GM23338 (cell line): ENCODE measurements at regions not wholly inside any gene's neighbourhood (a gene's known extent, or its start where the extent isn't known, plus 50 kb on each side); places are given as distances from the start of the nearest gene placed in this dataset.

Experiments
- ATAC-seq: fragments of 200-7000 bp; cut with Tn5 transposase; 3 replicates; pipeline ENCODE4 v1.9.1; 2020
- DNase-seq: peaks from one replicate; pipeline ENCODE4 v3.0.0-alpha.2; 2015; ENCODE audit warnings: low spot score
- H2AFZ ChIP-seq: fragments of 200-600 bp; sonication (generic); 2 replicates; pipeline ENCODE4 v1.8.0; 2016; ENCODE audit warnings: antibody characterized with exemption, mild to moderate bottlenecking, moderate library complexity
- H3F3A ChIP-seq: fragments of 200-600 bp; sonication (generic); replicated peaks from 2 replicates; pipeline ENCODE4 v1.8.0; 2017; ENCODE audit warnings: antibody characterized with exemption, mixed run types, low read depth
- H3K27ac ChIP-seq: fragments of 200-600 bp; sonication (generic); 2 replicates; pipeline ENCODE4 v1.6.1; 2016; ENCODE audit warnings: low read depth
- H3K27me3 ChIP-seq: fragments of 200-600 bp; sonication (generic); 2 replicates; pipeline ENCODE4 v1.8.0; 2016; ENCODE audit warnings: mild to moderate bottlenecking, mixed run types, moderate library complexity; ENCODE audit not compliant: insufficient read depth
- H3K36me3 ChIP-seq: fragments of 200-600 bp; sonication (generic); 2 replicates; pipeline ENCODE4 v1.8.0; 2016; ENCODE audit warnings: mild to moderate bottlenecking; ENCODE audit not compliant: insufficient read depth
- H3K4me1 ChIP-seq: fragments of 200-600 bp; sonication (generic); 2 replicates; pipeline ENCODE4 v1.8.0; 2016; ENCODE audit warnings: mild to moderate bottlenecking, moderate library complexity; ENCODE audit not compliant: insufficient read depth
- H3K4me2 ChIP-seq: fragments of 200-600 bp; sonication (generic); 2 replicates; pipeline ENCODE4 v1.7.1; 2017; ENCODE audit warnings: mixed run types
- H3K4me3 ChIP-seq: fragments of 200-600 bp; sonication (generic); 2 replicates; pipeline ENCODE4 v1.6.1; 2016; ENCODE audit warnings: mixed run types
- H3K79me2 ChIP-seq: fragments of 200-600 bp; sonication (generic); replicated peaks from 2 replicates; pipeline ENCODE4 v1.8.0; 2017; ENCODE audit warnings: mild to moderate bottlenecking; ENCODE audit not compliant: insufficient read depth
- H3K9me2 ChIP-seq: fragments of 200-600 bp; sonication (generic); 2 replicates; pipeline ENCODE4 v1.8.0; 2017; ENCODE audit not compliant: insufficient read depth
- H4K20me1 ChIP-seq: fragments of 200-600 bp; sonication (generic); replicated peaks from 2 replicates; pipeline ENCODE4 v1.8.0; 2017; ENCODE audit warnings: mild to moderate bottlenecking; ENCODE audit not compliant: insufficient read depth
- H3K27ac Mint-ChIP-seq: 2 replicates; pipeline ENCODE4 v1.8.0; 2020; ENCODE audit warnings: inconsistent platforms, mild to moderate bottlenecking, moderate library complexity, mixed read lengths
- H3K27me3 Mint-ChIP-seq: 3 replicates; pipeline ENCODE4 v1.8.0; 2022; ENCODE audit warnings: low read depth, mild to moderate bottlenecking, moderate library complexity, mixed read lengths, inconsistent platforms; ENCODE audit not compliant: insufficient read depth, poor library complexity
- H3K36me3 Mint-ChIP-seq: 3 replicates; pipeline ENCODE4 v1.8.0; 2021; ENCODE audit warnings: low read depth, mild to moderate bottlenecking, inconsistent platforms, moderate library complexity, mixed read lengths
- H3K4me1 Mint-ChIP-seq: 3 replicates; pipeline ENCODE4 v1.8.0; 2020; ENCODE audit warnings: mild to moderate bottlenecking, inconsistent platforms, mixed read lengths
- H3K4me3 Mint-ChIP-seq: 3 replicates; pipeline ENCODE4 v1.8.0; 2021; ENCODE audit warnings: moderate library complexity, mild to moderate bottlenecking, inconsistent platforms, mixed read lengths
- H3K9me3 Mint-ChIP-seq: 3 replicates; pipeline ENCODE4 v1.8.0; 2020; ENCODE audit warnings: moderate library complexity, mild to moderate bottlenecking, inconsistent platforms, mixed read lengths
- CREB1 ChIP-seq: fragments of 250-450 bp; sonication (Bioruptor Pico); IDR thresholded peaks from 2 replicates; pipeline ENCODE4 v1.5.0; 2020; ENCODE audit warnings: low read depth, mild to moderate bottlenecking, moderate library complexity
- EZH2 ChIP-seq: fragments of 200-600 bp; sonication (generic); IDR thresholded peaks from one replicate; pipeline ENCODE4 v1.8.0; 2017; ENCODE audit warnings: antibody characterized with exemption, mild to moderate bottlenecking, low read depth; ENCODE audit not compliant: unreplicated experiment
- EZH2phosphoT487 ChIP-seq: fragments of 200-600 bp; sonication (generic); IDR thresholded peaks from one replicate; pipeline ENCODE4 v1.8.1; 2018; ENCODE audit warnings: antibody characterized with exemption; ENCODE audit not compliant: unreplicated experiment
- JUNB ChIP-seq: IDR thresholded peaks from one replicate; pipeline ENCODE4 v1.6.1; 2016; ENCODE audit warnings: antibody characterized with exemption; ENCODE audit not compliant: unreplicated experiment
- NANOG ChIP-seq: IDR thresholded peaks from 2 replicates; pipeline ENCODE4 v1.6.1; 2016; ENCODE audit warnings: antibody characterized with exemption, borderline replicate concordance
- POLR2AphosphoS5 ChIP-seq: IDR thresholded peaks from 2 replicates; pipeline ENCODE4 v1.6.1; 2016; ENCODE audit warnings: antibody characterized with exemption, low read depth
- REST ChIP-seq: IDR thresholded peaks from one replicate; pipeline ENCODE4 v1.6.1; 2018; ENCODE audit warnings: antibody characterized with exemption; ENCODE audit not compliant: unreplicated experiment
- STAT1 ChIP-seq: IDR thresholded peaks from one replicate; pipeline ENCODE4 v1.6.1; 2016; ENCODE audit warnings: antibody characterized with exemption; ENCODE audit not compliant: unreplicated experiment
- ZNF114 ChIP-seq: fragments of 250-450 bp; sonication (Bioruptor Pico); IDR thresholded peaks from 2 replicates; pipeline ENCODE4 v1.5.0; 2020; ENCODE audit warnings: mild to moderate bottlenecking, moderate library complexity
- ZNF331 ChIP-seq: fragments of 250-450 bp; sonication (Bioruptor Pico); IDR thresholded peaks from 2 replicates; pipeline ENCODE4 v1.5.0; 2020; ENCODE audit warnings: low read depth, mild to moderate bottlenecking, moderate library complexity
- TF ChIP-seq, protein P1 (sequence below): IDR thresholded peaks from 2 replicates; pipeline ENCODE4 v1.6.1; 2016; ENCODE audit warnings: antibody characterized with exemption
- TF ChIP-seq, protein P2 (sequence below), 2 experiments: fragments of 200-600 bp in 1 of 2; sonication (generic) in 1 of 2; conservative IDR thresholded peaks; 2 replicates each; pipeline versions ENCODE4 v1.5.1 to v1.6.1; 2016 to 2017; ENCODE audit warnings: antibody characterized with exemption in 2 of 2, low read depth in 2 of 2, mild to moderate bottlenecking in 2 of 2, moderate library complexity in 1 of 2
- TF ChIP-seq, protein P3 (sequence below): fragments of 250-450 bp; sonication (Bioruptor Pico); IDR thresholded peaks from 2 replicates; pipeline ENCODE4 v1.5.0; 2020; ENCODE audit warnings: mild to moderate bottlenecking, moderate library complexity

DNA sequence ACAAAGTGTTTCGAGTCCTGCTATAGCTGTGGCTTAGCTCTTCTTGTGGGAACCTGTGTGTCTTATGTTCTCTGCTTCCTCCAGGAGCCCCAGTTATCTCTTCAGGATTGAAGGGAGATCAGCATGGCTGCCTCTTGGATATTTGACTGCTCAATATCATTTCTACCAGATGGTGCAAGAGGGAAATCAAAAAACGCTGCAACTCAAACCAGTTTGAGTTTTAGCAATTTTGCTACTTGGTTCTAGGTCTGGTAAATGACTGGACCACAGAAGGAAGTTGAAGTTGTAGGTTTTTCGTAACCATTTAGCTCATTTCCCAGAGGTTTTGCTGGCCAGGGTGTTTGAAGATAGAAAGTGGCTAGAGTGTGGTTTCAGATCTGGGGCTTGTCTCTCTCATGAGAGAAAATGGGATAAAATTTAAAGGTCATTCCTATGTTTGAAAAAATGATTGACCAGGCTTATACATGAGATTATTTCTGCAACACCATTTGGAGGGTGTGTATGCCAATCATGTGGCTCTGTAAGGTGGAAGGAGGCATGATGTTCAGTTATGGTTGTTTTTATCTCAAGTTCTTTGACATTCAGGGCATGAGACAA, 210.4 kb downstream of the SPRY1 start (continued):
- TF ChIP-seq, protein P1, sequence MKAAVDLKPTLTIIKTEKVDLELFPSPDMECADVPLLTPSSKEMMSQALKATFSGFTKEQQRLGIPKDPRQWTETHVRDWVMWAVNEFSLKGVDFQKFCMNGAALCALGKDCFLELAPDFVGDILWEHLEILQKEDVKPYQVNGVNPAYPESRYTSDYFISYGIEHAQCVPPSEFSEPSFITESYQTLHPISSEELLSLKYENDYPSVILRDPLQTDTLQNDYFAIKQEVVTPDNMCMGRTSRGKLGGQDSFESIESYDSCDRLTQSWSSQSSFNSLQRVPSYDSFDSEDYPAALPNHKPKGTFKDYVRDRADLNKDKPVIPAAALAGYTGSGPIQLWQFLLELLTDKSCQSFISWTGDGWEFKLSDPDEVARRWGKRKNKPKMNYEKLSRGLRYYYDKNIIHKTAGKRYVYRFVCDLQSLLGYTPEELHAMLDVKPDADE, result no peak
- TF ChIP-seq JUNB, result no peak
- TF ChIP-seq ZNF331 (CRISPR knock-in tag), result no peak
- no peak for TF ChIP-seq POLR2AphosphoS5
- no peak for TF ChIP-seq REST
- no peak for TF ChIP-seq STAT1
- no peak for TF ChIP-seq EZH2phosphoT487
- no peak for TF ChIP-seq EZH2
- TF ChIP-seq NANOG, result no peak
- TF ChIP-seq, protein P2, sequence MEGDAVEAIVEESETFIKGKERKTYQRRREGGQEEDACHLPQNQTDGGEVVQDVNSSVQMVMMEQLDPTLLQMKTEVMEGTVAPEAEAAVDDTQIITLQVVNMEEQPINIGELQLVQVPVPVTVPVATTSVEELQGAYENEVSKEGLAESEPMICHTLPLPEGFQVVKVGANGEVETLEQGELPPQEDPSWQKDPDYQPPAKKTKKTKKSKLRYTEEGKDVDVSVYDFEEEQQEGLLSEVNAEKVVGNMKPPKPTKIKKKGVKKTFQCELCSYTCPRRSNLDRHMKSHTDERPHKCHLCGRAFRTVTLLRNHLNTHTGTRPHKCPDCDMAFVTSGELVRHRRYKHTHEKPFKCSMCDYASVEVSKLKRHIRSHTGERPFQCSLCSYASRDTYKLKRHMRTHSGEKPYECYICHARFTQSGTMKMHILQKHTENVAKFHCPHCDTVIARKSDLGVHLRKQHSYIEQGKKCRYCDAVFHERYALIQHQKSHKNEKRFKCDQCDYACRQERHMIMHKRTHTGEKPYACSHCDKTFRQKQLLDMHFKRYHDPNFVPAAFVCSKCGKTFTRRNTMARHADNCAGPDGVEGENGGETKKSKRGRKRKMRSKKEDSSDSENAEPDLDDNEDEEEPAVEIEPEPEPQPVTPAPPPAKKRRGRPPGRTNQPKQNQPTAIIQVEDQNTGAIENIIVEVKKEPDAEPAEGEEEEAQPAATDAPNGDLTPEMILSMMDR (conservative IDR thresholded peaks at IDR 0.05; ENCODE audit: low read depth in 2 of 2), result no peak
- no peak for TF ChIP-seq CREB1 (CRISPR knock-in tag)
- TF ChIP-seq ZNF114 (CRISPR knock-in tag), result no peak

- no peaks in the 10 kb centered on the region for H3K36me3 ChIP-seq
- Mint-ChIP-seq H3K36me3 (no peaks in the 10 kb centered on the region), H3K4me3 (no peak overlapping the region), H3K9me3 (no peaks in the 10 kb centered on the region), H3K27me3 (peaks cover 1% of the 10 kb centered on the region), H3K27ac (no peak overlapping the region), H3K4me1 (peaks cover 8% of the 10 kb centered on the region)
- H3K27ac ChIP-seq, result no peak overlapping the region
- no peak overlapping the region for H3K4me2 ChIP-seq
- H4K20me1 ChIP-seq, result no peaks in the 10 kb centered on the region
- no peaks in the 10 kb centered on the region for H3F3A ChIP-seq
- DNase-seq (no peak), ATAC-seq (no peak)
- peaks cover 9% of the 10 kb centered on the region; the same call in 1 of the 2 replicates for H3K4me1 ChIP-seq
- H3K79me2 ChIP-seq, result no peaks in the 10 kb centered on the region
- peaks cover 13% of the 10 kb centered on the region for H3K9me2 ChIP-seq
- no peak overlapping the region for H3K4me3 ChIP-seq
- H3K27me3 ChIP-seq, result no peaks in the 10 kb centered on the region
- H2AFZ ChIP-seq, result no peak overlapping the region
- TF ChIP-seq EZH2phosphoT487 (no peak), EZH2 (no peak), STAT1 (no peak), NANOG (no peak), CREB1 (CRISPR knock-in tag) (no peak)
- TF ChIP-seq, protein P3, sequence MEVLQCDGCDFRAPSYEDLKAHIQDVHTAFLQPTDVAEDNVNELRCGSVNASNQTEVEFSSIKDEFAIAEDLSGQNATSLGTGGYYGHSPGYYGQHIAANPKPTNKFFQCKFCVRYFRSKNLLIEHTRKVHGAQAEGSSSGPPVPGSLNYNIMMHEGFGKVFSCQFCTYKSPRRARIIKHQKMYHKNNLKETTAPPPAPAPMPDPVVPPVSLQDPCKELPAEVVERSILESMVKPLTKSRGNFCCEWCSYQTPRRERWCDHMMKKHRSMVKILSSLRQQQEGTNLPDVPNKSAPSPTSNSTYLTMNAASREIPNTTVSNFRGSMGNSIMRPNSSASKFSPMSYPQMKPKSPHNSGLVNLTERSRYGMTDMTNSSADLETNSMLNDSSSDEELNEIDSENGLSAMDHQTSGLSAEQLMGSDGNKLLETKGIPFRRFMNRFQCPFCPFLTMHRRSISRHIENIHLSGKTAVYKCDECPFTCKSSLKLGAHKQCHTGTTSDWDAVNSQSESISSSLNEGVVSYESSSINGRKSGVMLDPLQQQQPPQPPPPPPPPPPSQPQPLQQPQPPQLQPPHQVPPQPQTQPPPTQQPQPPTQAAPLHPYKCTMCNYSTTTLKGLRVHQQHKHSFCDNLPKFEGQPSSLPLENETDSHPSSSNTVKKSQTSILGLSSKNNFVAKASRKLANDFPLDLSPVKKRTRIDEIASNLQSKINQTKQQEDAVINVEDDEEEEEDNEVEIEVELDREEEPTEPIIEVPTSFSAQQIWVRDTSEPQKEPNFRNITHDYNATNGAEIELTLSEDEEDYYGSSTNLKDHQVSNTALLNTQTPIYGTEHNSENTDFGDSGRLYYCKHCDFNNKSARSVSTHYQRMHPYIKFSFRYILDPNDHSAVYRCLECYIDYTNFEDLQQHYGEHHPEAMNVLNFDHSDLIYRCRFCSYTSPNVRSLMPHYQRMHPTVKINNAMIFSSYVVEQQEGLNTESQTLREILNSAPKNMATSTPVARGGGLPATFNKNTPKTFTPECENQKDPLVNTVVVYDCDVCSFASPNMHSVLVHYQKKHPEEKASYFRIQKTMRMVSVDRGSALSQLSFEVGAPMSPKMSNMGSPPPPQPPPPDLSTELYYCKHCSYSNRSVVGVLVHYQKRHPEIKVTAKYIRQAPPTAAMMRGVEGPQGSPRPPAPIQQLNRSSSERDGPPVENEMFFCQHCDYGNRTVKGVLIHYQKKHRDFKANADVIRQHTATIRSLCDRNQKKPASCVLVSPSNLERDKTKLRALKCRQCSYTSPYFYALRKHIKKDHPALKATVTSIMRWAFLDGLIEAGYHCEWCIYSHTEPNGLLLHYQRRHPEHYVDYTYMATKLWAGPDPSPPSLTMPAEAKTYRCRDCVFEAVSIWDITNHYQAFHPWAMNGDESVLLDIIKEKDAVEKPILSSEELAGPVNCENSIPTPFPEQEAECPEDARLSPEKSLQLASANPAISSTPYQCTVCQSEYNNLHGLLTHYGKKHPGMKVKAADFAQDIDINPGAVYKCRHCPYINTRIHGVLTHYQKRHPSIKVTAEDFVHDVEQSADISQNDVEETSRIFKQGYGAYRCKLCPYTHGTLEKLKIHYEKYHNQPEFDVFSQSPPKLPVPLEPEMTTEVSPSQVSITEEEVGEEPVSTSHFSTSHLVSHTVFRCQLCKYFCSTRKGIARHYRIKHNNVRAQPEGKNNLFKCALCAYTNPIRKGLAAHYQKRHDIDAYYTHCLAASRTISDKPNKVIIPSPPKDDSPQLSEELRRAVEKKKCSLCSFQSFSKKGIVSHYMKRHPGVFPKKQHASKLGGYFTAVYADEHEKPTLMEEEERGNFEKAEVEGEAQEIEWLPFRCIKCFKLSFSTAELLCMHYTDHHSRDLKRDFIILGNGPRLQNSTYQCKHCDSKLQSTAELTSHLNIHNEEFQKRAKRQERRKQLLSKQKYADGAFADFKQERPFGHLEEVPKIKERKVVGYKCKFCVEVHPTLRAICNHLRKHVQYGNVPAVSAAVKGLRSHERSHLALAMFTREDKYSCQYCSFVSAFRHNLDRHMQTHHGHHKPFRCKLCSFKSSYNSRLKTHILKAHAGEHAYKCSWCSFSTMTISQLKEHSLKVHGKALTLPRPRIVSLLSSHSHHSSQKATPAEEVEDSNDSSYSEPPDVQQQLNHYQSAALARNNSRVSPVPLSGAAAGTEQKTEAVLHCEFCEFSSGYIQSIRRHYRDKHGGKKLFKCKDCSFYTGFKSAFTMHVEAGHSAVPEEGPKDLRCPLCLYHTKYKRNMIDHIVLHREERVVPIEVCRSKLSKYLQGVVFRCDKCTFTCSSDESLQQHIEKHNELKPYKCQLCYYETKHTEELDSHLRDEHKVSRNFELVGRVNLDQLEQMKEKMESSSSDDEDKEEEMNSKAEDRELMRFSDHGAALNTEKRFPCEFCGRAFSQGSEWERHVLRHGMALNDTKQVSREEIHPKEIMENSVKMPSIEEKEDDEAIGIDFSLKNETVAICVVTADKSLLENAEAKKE (CRISPR knock-in tag), result no peak
Observed at GRCh38 chr4:123609829-123610228, 213.2 kb downstream of the SPRY1 start.
